HG03095 (cell line): ENCODE measurements at regions not wholly inside any gene's neighbourhood (a gene's known extent, or its start where the extent isn't known, plus 50 kb on each side); places are given as distances from the start of the nearest gene placed in this dataset.

Experiments
- ATAC-seq: cut with Tn5 transposase; IDR thresholded peaks from one replicate; pipeline ENCODE4 v1.9.1; 2021; ENCODE audit warnings: moderate library complexity; ENCODE audit not compliant: unreplicated experiment

DNA sequence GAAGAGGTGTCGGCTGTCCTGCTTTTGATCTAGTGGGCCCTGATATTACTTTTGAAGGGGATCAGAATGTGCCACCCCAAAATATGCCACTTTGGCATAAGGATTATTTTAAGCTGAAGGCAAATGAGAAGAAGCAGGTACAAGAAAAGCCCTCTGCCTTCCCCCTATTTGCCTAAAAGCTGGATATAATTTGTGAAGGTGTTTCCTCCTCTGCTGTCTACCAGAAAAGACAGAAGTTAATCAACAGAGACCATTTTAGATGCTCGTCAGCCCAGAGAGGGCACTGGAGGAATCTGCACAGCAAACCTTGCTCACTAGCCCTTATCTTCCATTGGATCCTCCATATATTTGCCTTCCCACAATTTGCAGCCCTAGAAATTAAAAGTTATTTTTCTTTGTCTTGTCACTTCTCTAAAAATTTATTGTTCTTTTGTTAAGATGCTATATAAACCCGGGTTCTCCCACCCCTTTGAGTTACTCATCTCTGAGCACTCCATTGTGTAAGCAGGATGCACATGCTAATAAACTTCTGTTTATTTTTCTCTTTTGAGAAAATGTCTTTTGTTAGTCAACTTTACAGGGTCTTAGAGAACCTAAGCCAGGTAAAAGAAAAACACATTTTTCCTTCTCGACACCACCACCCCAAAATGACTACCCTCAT lies 163.2 kb upstream of the SLC1A4 start:
- ATAC-seq: no peak

DNA sequence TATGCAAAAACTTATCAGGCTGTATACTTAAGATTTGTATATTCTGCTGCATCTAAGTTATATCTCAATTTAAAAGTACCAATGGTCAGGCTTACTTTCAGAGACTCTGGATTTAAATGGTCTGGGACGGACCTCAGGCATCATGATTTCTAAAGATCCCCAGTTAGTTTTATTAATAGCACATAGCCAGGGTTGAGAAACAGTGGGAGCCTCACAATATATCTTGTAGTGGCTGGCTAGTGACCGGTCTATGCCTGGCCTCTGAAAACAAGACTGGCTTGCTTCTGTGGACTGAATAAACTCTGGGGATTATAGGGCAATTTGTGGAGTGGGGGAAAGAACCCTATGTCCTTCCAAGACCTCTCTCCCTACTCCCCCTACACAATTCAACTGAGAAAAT lies 162.5 kb upstream of the SLC1A4 start:
- ATAC-seq: no peak

GRCh38 chr2:64828261-64828660 lies 160.9 kb upstream of the SLC1A4 start:
- no peak for ATAC-seq

- no peak for ATAC-seq
Observed at GRCh38 chr2:64829525-64829924, 159.7 kb upstream of the SLC1A4 start.

DNA sequence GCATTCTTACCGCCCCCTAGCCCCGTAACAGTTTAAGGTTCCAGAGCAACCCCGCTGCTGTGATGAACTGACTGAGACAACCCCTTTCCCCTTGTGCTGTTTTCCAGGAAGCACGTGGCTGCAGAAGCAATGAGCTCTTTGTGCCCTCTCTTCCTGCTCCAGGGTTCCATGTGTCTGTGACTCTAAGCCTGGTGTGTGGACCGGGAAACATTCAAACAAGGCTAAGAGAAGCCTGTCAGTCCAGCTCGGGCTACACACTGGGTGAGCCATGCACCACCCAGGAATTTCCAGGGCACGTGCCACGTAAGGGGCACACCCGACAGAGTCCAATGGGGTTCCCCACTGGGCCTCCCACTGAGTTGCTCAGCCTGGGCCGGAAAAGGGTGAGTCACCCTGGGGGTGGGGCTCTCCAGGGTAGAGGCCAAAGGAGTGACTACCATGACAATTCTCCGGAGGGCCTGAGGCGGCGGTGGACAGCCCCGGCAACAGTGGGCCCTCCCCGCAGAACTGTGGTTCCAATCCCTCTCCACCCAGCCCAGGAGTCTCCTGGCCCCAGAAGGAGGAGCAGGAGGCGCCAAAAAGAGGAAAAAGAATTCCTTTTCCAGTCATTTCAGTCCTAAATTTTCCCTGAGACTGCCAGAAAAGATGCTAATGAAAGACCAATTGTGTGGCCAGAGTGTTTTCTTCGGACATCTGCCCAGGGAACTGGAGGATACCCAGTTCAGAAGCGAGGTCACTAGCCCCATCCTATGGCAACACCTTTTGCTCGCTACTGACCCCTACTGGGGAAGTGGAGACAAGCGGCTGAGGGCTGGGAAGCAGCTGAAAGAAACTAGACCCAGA lies 157.8 kb upstream of the SLC1A4 start:
- ATAC-seq: peak; percentile 90

DNA sequence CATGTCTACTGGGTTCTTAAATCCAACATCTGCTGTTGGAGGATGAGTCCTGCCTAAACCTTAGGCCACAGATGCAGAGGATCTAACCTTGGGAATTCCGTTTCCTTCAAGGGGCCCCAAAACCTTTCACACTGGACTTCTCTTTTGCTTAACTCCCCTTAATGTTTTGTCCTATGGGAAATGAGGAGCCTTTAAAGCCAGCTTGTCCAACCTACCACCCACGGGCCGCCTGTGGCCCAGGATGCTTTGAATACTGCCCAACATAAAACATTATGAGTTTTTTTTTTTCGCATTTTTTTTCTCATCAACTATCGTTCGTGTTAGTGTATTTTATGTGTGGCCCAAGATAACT lies 157.2 kb upstream of the SLC1A4 start:
- ATAC-seq: no peak

GRCh38 chr2:64832936-64833335 lies 156.3 kb upstream of the SLC1A4 start:
- no peak for ATAC-seq

DNA sequence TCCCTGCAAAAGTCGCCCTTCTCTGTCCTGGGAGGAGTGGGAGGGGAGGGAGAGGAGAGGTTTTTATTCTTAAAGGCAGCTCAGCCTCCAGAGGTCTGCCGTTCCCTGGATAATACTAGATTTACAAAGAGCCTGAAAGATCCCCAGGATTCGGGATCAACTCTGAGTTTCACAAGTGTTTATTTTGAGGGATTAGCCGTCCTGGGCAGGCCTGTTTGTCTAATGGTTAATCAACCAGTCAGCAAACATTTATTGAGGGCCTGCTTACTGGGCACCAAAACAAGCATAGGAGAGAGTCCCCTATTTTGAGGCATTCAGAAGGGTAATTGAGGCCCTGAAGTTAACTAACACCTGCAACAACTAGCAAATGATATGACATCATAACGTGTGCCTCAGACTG lies 152.6 kb upstream of the SLC1A4 start:
- no peak for ATAC-seq

- ATAC-seq: no peak
Observed at GRCh38 chr2:64837116-64837731, 152.0 kb upstream of the SLC1A4 start.

- no peak for ATAC-seq
Observed at GRCh38 chr2:64837925-64838641, 151.1 kb upstream of the SLC1A4 start.

DNA sequence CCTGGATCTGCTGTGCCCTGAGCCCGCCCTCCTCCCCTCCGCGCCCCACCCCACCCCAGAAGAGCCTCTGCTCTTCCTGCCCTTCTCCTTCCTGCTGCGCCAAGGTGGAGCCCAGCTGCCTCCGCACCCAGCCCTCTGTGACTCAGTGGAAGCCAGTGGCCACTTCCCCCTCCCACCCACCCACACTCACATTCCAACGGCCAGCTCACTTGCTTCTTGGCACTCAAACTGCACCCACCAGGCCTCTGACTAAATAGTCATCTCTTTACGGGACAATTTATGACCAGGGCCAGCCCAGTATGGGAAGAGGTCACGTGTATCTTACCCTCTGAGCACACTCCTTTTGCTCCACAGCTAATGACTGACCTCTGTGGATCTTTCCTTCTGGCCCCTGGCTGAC lies 150.4 kb upstream of the SLC1A4 start:
- ATAC-seq: no peak

DNA sequence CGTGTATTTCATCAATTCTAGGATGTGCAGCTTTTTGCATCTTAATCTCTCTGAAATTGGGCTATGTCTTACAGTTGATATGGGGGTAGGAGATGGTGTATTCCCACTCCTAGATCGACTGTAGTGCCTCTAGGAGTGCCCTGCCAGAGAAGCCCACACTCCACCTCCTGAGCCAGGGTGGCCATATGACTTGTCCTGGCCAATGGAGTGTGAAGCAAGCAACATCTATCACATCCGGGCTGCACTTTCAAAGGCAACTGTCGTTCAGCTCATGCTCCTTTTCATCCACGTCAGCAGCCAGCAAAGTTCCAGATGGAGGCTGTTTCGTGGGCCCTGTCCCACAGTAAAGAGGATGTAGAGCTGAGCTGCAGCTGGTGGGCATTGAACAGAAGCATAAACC lies 149.4 kb upstream of the SLC1A4 start:
- peak; percentile 92 for ATAC-seq

- no peak for ATAC-seq
Observed at GRCh38 chr2:64840426-64840881, 148.7 kb upstream of the SLC1A4 start.

DNA sequence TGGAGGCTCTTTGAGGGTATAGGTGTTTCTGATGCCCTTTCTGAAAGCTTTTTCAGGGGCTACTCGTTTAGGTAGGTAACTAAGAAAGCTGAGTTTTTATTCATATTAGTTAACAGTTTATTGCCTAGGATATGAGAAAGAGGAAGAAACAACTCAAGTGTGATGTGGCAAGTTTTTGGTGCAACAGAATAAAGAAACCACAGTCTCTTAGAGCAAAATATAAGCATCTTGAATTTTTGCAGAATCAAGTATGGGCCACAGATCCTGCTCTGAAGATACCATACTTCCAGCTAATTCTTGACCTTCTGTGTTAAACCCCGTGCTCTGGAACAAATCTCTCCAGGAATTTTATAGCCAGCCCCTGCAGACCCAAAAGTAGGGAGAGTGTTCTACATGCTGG lies 147.7 kb upstream of the SLC1A4 start:
- no peak for ATAC-seq

DNA sequence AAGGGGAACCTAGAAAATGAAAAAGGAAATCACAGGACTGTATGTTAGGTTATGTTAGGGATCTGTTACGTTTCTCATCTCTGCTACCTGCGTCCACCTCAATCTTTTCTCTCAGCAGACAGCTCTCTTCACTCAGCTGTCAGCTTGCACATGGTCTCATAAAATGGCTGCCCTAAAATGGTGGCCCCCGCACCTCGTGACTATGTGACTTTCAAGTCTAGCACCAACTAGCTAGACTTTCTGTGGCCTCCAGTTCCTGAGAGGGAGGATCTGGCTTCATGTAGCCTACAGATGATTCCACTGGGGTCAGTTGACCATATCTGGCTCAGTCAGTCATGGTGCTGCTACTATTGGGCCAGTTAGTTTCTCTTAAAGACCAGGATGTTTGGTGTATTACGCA lies 147.2 kb upstream of the SLC1A4 start:
- no peak for ATAC-seq

DNA sequence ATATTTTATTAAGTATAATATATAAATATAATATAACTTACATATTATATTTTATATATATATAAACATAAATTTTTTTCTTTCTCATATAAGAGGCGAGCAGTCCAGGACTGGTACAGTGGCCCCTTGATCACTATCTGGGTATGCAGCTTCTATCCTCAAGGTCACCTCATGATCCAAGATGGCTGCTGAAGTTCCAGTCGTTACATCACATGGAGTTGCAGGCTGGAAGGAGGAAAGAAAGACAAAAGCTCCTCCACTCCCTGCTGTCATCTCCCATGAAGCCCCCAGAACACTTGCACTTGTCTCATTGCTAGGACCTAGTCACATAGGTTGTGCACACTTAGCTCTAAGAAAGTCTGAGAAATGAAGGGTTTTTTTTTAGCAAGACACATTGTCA lies 145.1 kb upstream of the SLC1A4 start:
- ATAC-seq: no peak

GRCh38 chr2:64845273-64845905 lies 143.8 kb upstream of the SLC1A4 start:
- ATAC-seq: no peak

DNA sequence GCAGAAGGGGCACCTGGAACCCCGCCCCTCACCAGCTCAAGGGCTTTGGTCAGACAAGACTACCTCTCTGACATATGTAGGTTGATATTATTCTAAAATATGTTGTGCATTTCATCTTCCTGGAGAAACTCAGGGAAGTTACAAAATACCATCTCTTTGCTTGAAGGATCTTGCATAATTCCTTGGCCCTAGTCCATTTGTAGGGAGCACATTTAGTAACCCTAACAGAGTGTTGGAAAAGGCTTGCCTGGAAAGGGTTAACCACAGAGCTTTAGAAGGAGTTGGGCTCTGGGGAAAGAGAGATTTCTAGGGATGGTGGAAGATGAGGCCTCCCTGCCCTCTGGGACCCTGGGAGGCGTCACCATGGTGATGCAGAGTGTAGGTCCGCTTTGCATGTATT lies 143.0 kb upstream of the SLC1A4 start:
- ATAC-seq: no peak

GRCh38 chr2:64847930-64848329 lies 141.3 kb upstream of the SLC1A4 start:
- ATAC-seq: no peak

GRCh38 chr2:64848363-64848762 lies 140.8 kb upstream of the SLC1A4 start:
- no peak for ATAC-seq

DNA sequence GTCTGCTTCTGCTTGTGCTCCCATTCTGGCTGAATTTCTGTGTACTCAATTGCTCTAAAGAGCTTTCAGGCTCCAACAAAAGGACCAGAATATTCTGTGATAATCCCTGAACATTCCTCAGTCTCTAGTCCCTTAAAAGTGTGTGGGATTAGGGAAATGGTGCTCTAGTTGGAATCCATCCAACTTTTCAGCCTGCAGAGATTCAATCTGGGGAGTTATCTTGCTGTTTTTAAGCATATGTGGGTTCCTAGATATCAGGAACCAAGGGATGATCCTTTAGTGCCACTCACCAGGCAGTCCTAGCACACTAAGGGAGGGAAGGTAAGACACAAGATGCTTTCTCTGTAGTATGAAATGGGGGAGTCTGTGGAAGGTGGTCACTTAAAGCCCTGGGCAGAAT lies 140.3 kb upstream of the SLC1A4 start:
- no peak for ATAC-seq
